Cardiac septum (tissue), 1 donor: ENCODE measurements at regions not wholly inside any gene's neighbourhood (a gene's known extent, or its start where the extent isn't known, plus 50 kb on each side); places are given as distances from the start of the nearest gene placed in this dataset.

ENCODE experiments used
- DNase-seq: peaks from one replicate; pipeline ENCODE4 v3.0.0-alpha.2; 2020; ENCODE audit warnings: low spot score
- intact Hi-C: fragments of 100-400 bp; cut with DNase I; formaldehyde crosslinking; loops from one replicate; pipeline ENCODE4 v1.14.0; 2022
- donor health status: DM: no; HTN: no; CAD: no.

- no peak for DNase-seq
- intact Hi-C loops = no loop called here
Measured at GRCh38 chr4:81769244-81769643, 297.5 kb upstream of the RASGEF1B start.

GRCh38 chr4:81758574-81759264 lies 287.0 kb upstream of the RASGEF1B start:
- DNase-seq = no peak
- intact Hi-C loops = no loop called here

GRCh38 chr4:81757691-81758090 lies 286.0 kb upstream of the RASGEF1B start:
- intact Hi-C loops = no loop called here
- DNase-seq = no peak

GRCh38 chr4:81756973-81757372 lies 285.3 kb upstream of the RASGEF1B start:
- intact Hi-C loops = no loop called here
- no peak for DNase-seq

- intact Hi-C loops = no loop called here
- no peak for DNase-seq
Measured at GRCh38 chr4:81756042-81756441, 284.3 kb upstream of the RASGEF1B start.

GRCh38 chr4:81754169-81754568 lies 282.5 kb upstream of the RASGEF1B start:
- DNase-seq = no peak
- intact Hi-C loops = no loop called here

- DNase-seq = no peak
- intact Hi-C loops = no loop called here
Measured at GRCh38 chr4:81751531-81752289, 280.0 kb upstream of the RASGEF1B start.

- intact Hi-C loops = no loop called here
- DNase-seq = no peak
Measured at GRCh38 chr4:81747242-81747930, 275.7 kb upstream of the RASGEF1B start.

GRCh38 chr4:81746773-81747172 lies 275.1 kb upstream of the RASGEF1B start:
- intact Hi-C loops = no loop called here
- no peak for DNase-seq

GRCh38 chr4:81746071-81746470 lies 274.4 kb upstream of the RASGEF1B start:
- no peak for DNase-seq
- intact Hi-C loops = no loop called here

GRCh38 chr4:81745050-81745449 lies 273.3 kb upstream of the RASGEF1B start:
- no peak for DNase-seq
- intact Hi-C loops = no loop called here

- intact Hi-C loops = no loop called here
- no peak for DNase-seq
Measured at GRCh38 chr4:81743731-81744435, 272.2 kb upstream of the RASGEF1B start.

- intact Hi-C loops = no loop called here
- DNase-seq = no peak
Measured at GRCh38 chr4:81740487-81740886, 268.8 kb upstream of the RASGEF1B start.

GRCh38 chr4:81738891-81739290 lies 267.2 kb upstream of the RASGEF1B start:
- intact Hi-C loops = loop anchor here (10.0 kb wide), 1 partner anchor 106 kb away; no protein-coding TSS in a partner anchor
- no peak for DNase-seq

GRCh38 chr4:81737865-81738559 lies 266.3 kb upstream of the RASGEF1B start:
- intact Hi-C loops = loop anchor here (10.0 kb wide), 1 partner anchor 107 kb away; no protein-coding TSS in a partner anchor

GRCh38 chr4:81736324-81736723 lies 264.6 kb upstream of the RASGEF1B start:
- no peak for DNase-seq

More at GRCh38 chr4:81737865-81738559, 266.3 kb upstream of the RASGEF1B start:
- no peak for DNase-seq

GRCh38 chr4:81732980-81733379 lies 261.3 kb upstream of the RASGEF1B start:
- DNase-seq = no peak
- intact Hi-C loops = loop anchor here (10.0 kb wide), 1 partner anchor 112 kb away; no protein-coding TSS in a partner anchor

More at GRCh38 chr4:81736324-81736723, 264.6 kb upstream of the RASGEF1B start:
- intact Hi-C loops = loop anchor here (10.0 kb wide), 1 partner anchor 108 kb away; no protein-coding TSS in a partner anchor

- intact Hi-C loops = loop anchor here (10.0 kb wide), 1 partner anchor 250 kb away; the partner anchor contains the start of gene RASGEF1B
- no peak for DNase-seq
Measured at GRCh38 chr4:81724925-81725329, 253.2 kb upstream of the RASGEF1B start.
